ENCODE measurements at regions not wholly inside any gene's neighbourhood (a gene's known extent, or its start where the extent isn't known, plus 50 kb on each side); places are given as distances from the start of the nearest gene placed in this dataset.
"Not testable (repeated sequence)": the region's sequence is repeated elsewhere in the genome, so short reads cannot be mapped to it uniquely, and the experiment has no call there.

DNA sequence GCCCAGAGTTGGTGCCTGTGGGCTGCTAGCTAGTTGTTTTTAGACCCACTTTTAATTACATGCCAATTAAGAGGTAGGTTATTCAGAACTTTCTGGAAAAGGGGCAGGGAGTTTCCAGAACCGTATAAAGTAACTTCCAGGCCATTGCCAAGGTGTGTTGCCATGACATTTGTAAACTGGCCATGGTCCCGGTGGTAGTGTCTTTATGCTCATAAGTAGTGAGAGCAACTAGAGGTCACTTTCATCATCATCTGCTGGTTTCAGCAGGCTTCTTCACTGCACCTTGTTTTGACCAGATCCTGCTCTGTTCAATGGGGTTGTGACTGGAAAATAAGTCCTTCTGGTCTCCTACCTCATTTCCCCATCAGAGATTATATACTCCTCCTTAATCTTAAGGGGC, 207.0 kb downstream of the FAM72C start:
- DNase-seq: not testable (repeated sequence)

DNA sequence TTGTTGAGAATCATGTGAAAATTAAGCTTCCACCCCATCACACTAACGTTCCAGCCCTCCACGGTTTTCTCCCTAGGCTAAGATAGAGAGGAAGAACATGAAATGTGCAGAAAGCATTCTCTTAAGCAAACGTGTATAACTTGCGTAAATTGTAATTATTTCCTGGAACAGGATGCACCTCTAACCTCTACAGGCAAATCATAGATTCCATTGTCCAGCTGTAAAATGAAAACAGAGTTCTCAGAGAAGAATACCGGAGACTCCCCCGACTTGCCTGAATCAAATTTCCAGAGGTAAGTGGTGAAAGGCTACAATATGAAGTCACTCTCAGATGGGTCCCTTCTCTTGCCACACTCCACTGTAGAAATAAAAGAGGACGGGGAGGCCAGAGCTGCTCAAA, 211.4 kb downstream of the FAM72C start:
- DNase-seq: not testable (repeated sequence)

- DNase-seq: not testable (repeated sequence)
Measured at GRCh38 chr1:143755961-143756360, 215.8 kb downstream of the FAM72C start.

GRCh38 chr1:143748906-143749305, 222.9 kb downstream of the FAM72C start:
- no peak for DNase-seq

DNA sequence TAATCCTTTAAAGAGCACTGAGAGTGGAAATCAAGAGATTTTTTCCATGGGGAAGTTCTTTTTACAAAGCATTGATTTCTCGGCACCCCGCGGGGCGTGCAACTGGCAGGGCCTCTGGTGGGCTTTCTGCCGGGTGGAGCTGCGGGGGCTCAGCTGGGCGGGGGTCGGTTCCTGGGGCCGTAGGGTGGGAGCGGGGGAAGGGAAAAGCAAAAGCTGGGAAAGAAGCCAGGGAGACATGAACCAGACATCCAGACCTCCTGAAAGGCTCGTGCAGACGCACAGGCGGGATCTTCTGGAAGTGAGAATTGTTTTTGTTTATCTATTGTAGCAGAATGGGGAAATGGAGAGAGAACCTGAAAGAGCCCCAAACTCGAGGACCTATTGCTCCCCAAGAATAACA, 235.2 kb downstream of the FAM72C start:
- no peak for DNase-seq

DNA sequence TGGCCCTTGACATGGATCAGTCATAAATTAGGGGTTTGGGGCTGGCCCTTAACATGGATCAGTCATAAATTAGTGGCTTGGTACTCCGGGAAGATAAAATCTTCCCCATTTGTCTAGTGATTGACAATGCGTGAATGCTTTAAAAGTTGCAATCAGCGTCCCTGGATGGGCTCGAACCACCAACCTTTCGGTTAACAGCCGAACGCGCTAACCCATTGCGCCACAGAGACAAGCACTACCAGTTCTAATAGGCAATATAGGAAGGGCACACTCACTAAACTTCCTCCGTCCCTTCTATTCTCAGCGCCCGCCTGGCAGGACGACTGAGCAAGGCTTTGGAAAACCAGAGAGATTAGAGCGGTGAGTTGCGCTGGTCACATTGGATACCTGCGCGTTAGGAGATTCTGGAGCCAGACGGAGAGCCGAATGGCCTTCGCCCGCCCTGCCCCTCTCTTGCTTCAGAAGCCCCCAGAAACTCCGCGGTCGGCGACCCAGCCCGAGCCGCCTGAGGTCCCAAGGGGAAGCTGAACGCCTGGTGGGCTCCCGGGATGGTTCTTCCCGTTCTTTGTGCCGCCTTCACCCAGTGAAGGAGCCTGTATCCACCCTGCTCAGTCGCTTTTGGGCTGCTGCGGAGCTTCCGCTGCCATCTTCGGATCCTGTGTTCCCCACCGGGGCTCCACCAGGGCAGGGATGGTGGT, 235.9 kb downstream of the FAM72C start:
- peak; percentile 56 for DNase-seq

DNA sequence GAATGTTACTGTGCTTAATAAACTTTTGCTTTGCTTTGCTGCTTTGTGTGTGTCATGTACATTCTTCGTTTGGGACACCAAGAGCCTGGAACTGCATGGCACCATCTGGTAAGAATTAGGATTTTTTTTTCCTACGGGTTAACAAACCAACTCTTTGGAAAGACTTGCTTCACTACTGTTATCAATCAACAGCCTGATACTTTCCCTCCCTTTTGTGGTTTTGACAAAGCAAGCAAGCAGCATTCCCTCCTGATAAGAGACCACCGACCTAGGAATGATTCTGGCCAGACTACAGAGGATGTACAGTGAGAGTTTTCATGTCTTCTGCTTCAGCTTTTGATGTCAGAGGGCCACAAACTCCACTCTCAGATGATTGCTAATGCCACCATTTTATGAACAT, 237.5 kb downstream of the FAM72C start:
- not testable (repeated sequence) for DNase-seq

- DNase-seq: not testable (repeated sequence)
Measured at GRCh38 chr1:143730890-143731289, 240.9 kb downstream of the FAM72C start.

DNA sequence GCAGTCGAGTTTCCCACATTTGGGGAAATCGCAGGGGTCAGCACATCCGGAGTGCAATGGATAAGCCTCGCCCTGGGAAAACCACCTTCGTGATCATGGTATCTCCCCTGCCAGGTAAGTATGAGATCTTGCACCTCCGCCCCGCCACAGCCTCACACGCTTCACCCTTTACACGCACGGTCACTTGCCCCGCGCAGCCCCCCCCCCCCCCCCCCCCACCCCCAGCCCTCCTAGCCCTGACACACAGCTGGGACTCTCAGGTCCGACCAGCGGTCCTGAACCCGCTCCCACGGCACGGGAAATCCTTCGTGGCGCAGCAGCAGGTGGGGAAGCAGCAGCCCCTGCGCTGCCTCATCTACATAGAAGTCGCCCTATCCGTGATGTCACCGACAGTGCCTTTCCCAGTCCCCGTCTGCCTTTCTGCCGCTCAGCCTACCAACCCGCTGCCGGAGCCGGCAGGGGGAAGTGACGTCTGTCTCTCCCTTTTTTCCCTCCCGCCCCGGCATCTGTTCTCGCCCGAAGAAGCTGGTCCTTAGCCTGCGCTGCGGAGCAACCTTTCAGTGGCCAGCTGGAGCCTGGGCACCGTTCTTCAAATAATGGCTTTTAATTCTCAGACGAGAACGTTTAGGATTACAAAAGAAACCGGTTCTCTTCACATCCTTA, 242.2 kb downstream of the FAM72C start:
- DNase-seq: peak; percentile 80

DNA sequence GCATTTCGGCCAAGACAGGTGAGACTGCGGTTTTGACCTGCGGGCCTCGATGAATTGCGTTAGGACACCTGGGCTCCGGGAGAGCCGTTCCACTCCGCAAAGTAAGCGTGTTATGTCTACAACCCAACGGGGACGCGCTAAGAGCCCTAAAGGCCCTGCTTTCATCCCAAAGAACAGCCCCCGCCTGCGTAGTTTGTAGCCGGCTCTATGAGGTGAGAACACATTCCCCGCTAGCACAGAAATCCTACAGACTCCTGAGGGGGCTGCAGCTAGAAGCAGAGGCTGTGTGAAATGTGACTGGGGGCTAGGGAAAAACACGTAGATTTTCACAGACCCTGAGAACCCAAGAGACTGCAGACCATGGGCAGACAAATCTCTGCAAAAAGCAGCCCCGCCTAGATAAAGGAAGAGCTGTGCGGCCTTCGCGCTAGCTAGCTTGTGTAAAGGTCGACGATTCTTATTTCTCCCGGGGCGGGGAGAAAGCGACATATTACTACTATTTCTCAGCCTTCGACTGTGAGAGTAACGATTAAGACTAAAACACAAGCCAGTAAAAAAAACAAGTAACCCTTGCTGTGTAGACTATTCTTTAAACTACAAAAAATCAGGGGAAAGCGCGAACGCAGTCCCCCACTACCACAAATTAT, 242.9 kb downstream of the FAM72C start:
- DNase-seq: peak; percentile 55

DNA sequence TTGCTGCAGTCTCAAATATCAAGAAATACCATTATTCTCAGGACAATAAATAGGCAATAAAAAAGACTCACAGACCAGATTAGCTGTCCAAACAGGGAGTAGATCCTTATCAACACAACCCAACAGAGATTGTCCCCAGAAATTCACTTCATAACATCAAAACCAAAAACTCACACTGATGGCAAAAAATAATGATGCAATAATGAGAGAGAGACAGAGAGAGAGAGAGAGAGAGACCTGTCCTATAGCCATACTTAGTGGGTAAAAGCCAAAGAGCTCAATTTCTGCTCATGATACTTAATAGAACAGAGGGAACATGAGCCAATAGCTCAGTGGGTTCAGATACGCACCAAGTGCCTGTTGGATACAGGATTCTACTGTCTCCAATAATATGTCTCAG, 244.5 kb downstream of the FAM72C start:
- DNase-seq: no peak

DNA sequence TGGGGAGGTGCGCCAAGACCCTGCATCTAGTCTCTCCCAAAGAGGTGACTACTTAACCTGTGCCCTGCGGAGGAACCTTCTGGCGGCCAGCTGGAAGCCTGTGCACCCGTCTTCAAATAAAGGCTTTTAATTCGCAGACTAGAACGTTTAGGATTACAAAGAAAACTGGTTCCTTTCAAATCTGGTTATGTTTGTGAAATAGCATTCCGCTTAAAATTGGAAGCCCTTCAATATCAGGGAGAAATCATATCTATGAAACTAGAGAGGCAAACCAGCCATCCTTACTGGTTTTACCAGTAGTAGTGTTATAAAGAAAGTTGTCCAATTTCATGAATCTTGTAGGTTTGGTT, 250.8 kb downstream of the FAM72C start:
- DNase-seq: no peak

DNA sequence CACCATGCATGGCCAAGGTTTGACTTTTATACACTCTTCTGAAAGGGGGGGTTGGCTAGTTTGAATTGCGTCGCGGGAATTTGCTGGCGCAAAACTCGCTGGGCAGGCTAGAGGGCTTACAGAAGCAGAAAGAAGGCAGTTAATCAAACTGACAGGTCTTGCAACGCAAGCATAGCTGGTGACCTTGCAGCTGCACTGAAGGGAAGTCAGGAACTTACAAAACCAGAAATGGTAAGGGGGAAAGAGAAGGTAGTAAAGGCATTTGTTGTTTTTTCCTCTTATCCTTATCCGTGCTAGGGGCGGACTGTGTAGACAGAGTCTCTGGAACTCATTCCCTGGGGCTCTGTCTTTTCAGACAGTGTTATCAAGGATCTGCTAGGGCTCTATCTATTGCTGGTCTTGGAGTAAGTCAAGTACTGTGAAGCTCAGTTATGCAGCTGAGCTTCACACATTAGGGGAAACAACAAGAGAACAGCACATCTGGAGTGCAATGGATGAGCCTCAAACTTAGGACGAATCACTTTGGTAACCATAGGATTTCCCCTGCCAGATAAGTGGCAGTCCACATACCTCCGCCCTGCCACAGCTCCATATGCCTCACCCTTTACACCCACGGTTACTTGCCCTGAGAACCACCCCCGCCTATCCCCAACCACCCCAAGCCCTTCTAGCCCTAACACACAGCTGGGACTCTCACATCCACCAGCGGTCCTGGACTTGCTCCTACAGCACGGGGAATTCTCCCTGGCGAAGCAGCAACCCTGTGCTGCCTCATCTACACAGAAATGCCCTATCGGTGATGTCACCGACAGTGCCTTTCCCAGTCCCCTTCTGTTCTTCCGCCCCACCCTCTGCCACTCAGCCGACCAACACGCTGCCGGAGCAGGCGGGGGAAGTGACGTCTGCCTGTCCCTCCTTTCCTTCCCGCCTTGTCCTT, 251.4 kb downstream of the FAM72C start:
- DNase-seq: peak; percentile 51

DNA sequence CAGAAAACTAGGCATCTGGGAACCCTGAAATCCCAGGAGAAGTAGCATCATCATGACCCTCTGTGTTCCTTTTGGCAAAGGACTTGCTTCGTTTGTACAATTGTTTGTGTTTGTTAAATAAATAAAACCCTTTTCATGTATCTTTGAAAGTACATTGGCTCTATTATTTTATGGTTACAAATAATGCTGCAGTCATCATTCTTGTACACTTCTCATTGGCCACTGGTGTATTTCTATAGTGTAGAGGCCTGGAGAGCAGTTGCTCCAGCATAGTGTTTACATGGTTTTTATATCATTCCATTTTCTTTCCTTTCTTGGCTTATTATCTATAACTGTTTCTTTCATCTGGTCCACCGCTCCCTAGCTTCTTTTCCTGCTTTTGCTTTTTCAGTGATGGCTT, 253.3 kb downstream of the FAM72C start:
- DNase-seq: no peak

DNA sequence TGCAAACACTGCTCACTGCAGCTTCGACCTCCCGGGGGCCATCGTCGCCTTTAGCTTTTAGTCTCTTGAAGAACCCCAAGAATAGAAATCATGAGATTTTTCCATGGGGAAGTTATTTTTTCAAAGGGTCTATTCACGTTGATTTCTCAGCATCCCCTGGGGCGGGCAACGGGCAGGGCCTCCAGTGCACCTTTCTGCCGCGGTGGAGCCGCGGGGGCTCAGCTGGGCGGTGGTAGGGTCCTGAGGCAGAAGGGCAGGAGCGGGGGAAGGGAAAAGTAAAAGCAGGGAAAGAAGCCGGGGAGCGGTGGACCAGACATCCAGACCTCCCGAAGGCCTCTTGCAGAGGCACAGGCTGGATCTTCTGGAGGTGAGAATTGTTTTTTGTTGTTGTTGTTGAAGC, 253.8 kb downstream of the FAM72C start:
- no peak for DNase-seq

DNA sequence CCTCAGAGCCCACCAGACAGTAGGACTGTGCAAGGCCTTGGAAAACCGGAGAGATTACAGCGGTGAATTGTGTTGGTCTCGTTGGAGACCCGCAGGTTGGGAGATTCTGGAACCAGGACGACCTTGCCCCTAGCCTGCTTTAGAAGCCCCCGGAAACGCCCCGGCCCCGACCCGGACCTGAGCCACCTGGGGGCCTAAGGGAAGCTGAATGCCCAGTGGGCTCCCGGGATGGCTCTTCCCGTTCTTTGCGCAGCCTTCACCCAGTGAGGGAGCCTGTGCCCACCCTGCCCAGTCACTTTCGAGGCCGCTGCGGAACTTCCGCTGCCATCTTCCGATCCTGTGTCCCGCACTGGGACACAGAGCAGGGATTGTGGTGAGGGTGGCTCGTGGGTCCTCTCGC, 254.4 kb downstream of the FAM72C start:
- DNase-seq: no peak

DNA sequence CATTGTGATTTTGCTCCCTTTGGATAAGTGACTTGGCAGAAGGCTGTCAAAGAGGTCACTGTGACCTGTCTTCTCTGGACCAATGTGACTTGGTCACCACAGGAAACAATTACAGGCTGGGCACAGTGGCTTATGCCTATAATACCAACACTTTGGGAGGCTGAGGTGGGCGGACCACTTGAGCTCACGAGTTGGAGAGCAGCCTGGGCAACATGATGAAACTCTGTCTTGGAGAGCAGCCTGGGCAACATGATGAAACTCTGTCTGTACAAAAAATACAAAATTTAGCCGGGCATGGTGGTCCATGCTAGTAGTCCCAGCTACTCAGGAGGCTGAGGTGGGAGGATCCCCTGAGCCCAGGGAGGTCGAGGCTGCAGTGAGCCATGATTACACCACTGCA, 256.9 kb downstream of the FAM72C start:
- not testable (repeated sequence) for DNase-seq

- not testable (repeated sequence) for DNase-seq
Measured at GRCh38 chr1:143709606-143710259, 262.1 kb downstream of the FAM72C start.

DNA sequence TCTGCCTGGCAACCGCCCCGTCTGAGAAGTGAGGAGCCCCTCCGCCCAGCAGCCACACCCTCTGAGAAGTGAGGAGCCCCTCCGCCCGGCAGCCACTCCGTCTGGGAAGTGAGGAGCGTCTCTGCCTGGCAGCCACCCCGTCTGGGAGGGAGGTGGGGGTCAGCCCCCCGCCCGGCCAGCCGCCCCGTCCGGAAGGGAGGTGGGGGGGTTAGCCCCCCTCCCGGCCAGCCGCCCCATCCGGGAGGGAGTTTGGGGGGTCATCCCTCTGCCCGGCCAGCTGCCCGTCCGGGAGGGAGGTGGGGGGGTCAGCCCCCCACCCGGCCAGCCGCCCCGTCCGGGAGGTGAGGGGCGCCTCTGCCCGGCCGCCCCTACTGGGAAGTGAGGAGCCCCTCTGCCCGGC, 269.0 kb downstream of the FAM72C start:
- DNase-seq: not testable (repeated sequence)

DNA sequence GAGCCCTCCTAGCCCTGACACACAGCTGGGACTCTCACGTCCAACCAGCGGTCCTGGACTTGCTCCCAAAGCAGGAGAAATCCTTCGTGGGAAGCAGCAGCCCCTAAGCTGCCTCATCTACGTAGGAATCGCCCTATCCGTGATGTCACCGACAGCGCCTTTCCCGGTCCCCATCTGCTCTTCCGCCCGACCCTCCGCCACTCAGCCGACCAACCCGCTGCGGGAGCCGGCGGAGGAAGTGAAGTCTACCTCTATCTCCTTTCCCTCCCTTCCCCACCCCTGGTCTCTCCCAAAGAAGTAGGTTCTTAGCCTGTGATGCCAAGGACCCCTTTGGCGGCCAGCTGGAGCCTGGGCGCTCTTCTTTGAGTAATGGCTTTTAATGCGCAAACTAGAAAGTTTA, 272.1 kb downstream of the FAM72C start:
- DNase-seq: no peak

GRCh38 chr1:143699115-143699514, 272.7 kb downstream of the FAM72C start:
- DNase-seq: no peak

DNA sequence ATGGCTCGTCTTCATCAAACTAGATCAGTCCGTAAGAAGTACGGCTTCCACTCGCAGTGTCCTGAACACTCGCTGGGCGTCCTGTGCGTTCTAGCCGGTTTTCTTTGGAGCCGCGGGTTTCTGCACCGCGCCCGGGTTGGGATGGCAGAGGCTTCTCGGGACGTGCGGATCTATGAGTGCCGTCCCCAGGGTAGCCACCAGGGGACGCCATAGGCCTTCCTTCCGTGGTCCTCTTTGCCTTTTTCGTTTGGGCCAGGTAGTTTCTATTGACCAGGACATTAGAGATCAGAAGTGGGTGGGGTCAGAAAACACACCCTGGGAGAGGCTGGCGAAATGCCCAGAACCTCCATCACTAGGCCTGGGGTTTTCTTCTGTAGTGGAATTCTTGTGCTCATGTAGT, 273.8 kb downstream of the FAM72C start:
- peak; percentile 77 for DNase-seq

DNA sequence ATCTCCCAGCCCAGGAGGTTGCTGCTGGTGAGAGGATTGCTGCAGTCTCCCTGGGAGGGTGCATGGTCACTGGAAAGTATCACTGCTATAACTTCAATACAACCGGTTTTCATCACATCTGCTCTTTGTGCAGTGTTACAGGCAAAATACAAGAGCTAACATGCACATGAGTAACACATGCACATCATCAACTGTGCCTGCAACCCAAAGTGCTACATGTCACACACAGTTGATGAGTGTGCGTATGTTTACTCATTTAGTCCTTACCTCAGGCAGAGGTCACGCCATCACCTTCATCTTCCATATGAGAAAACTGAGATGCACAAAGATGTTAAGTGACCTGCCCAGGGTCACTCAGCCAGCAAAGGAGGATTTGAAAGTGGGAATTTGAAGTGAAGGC, 277.7 kb downstream of the FAM72C start:
- no peak for DNase-seq

All from activated CD8-positive, alpha-beta memory T cell treated with anti-CD3 and anti-CD28 coated beads, Interleukin-2, amount 50 U/mL, for 48 hours (primary cell).